Thyroid gland (tissue), 4 donors: ENCODE measurements at regions not wholly inside any gene's neighbourhood (a gene's known extent, or its start where the extent isn't known, plus 50 kb on each side); places are given as distances from the start of the nearest gene placed in this dataset.

Experiments
- CTCF ChIP-seq, 6 experiments: fragments of 200-600 bp in 3 of 6; fragments of 450-650 bp in 3 of 6; sonication (generic) in 3 of 6; IDR thresholded peaks; one replicate each; pipeline ENCODE4 v1.5.1; 2016 to 2019; ENCODE audit warnings: antibody characterized with exemption in 6 of 6, mild to moderate bottlenecking in 2 of 6, inconsistent platforms in 1 of 6, moderate library complexity in 1 of 6
- POLR2A ChIP-seq, 2 donors: fragments of 450-650 bp; IDR thresholded peaks; one replicate each; pipeline ENCODE4 v1.6.1; 2017; ENCODE audit warnings: antibody characterized with exemption in 2 of 2, mild to moderate bottlenecking in 2 of 2, moderate library complexity in 1 of 2

GRCh38 chr3:194250098-194251002 lies 100.8 kb downstream of the CPN2 start:
- TF ChIP-seq CTCF (IDR thresholded peaks at IDR 0.05) (no peak), POLR2A (IDR thresholded peaks at IDR 0.05) (no peak)
